ENCODE measurements at regions not wholly inside any gene's neighbourhood (a gene's known extent, or its start where the extent isn't known, plus 50 kb on each side); places are given as distances from the start of the nearest gene placed in this dataset.

DNA sequence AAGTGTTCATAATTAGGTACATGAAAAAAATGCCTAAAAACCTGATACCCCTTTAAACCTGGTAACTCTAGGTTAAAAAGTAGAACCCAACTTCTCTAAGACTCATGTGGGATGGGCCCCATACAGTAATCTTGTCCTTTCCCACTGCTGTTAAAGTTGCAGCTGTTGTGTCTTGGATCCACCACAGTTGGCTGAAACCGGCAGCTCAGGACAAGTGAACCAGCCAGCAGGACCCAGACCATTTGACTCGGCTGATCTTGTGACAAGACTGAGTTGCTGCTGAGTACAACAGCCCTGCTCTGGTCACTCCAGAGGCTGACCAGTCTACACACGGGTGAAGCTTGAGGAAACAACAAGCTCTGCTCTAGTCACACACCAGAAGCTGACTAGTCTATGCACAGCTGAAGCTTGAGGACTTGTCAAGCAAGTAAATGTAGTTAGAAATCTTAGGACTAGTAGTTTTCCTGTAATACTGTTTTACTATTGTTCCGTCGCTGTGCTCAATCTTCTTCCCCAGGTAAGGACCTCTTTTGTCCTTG is 60.6 kb downstream of the DHRS2 start:
- intact Hi-C loops (cut with micrococcal nuclease): no loop called here

More for the DNA sequence above, 60.6 kb downstream of the DHRS2 start:
- TF ChIP-seq RFX5 (IDR thresholded peaks at IDR 0.05; ENCODE audit: low read depth, low read length) (no peak), SMC3 (IDR thresholded peaks at IDR 0.05; ENCODE audit: low read depth, low read length) (no peak), CHD1 (IDR thresholded peaks at IDR 0.05; ENCODE audit: low read depth, low read length) (no peak), NFE2L2 (IDR thresholded peaks at IDR 0.05; ENCODE audit: low read depth, low read length) (no peak), POLR2A (IDR thresholded peaks at IDR 0.05; ENCODE audit: low read depth, low read length) (no peak), MAFK (IDR thresholded peaks at IDR 0.05; ENCODE audit: low read depth, low read length) (no peak), BHLHE40 (IDR thresholded peaks at IDR 0.05; ENCODE audit: low read depth, low read length) (no peak), RAD21 (IDR thresholded peaks at IDR 0.05; ENCODE audit: low read length) (no peak), RCOR1 (IDR thresholded peaks at IDR 0.05; ENCODE audit: insufficient replicate concordance, low read length) (no peak), CEBPB (IDR thresholded peaks at IDR 0.05; ENCODE audit: low read depth, low read length) (no peak), MXI1 (IDR thresholded peaks at IDR 0.05; ENCODE audit: borderline replicate concordance, low read depth, low read length) (no peak), CTCF (conservative IDR thresholded peaks at IDR 0.05; ENCODE audit: low read depth, low read length) (no peak), FOS (IDR thresholded peaks at IDR 0.05; ENCODE audit: low read depth, low read length) (no peak), MAZ (IDR thresholded peaks at IDR 0.05; ENCODE audit: borderline replicate concordance, low read depth, low read length) (no peak)
- TF ChIP-seq, protein P1, sequence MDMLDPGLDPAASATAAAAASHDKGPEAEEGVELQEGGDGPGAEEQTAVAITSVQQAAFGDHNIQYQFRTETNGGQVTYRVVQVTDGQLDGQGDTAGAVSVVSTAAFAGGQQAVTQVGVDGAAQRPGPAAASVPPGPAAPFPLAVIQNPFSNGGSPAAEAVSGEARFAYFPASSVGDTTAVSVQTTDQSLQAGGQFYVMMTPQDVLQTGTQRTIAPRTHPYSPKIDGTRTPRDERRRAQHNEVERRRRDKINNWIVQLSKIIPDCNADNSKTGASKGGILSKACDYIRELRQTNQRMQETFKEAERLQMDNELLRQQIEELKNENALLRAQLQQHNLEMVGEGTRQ (IDR thresholded peaks at IDR 0.05; ENCODE audit: low read depth, low read length): no peak
- TF ChIP-seq, protein P2, sequence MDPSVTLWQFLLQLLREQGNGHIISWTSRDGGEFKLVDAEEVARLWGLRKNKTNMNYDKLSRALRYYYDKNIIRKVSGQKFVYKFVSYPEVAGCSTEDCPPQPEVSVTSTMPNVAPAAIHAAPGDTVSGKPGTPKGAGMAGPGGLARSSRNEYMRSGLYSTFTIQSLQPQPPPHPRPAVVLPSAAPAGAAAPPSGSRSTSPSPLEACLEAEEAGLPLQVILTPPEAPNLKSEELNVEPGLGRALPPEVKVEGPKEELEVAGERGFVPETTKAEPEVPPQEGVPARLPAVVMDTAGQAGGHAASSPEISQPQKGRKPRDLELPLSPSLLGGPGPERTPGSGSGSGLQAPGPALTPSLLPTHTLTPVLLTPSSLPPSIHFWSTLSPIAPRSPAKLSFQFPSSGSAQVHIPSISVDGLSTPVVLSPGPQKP (IDR thresholded peaks at IDR 0.05; ENCODE audit: borderline replicate concordance, low read depth, low read length): no peak
- BruUV-seq (replicated peaks): no TSS peak
- Histone ChIP-seq H4K20me1 (ENCODE audit: insufficient read depth, low read length) (no peaks in the 10 kb centered on the region), H2BK20ac (ENCODE audit: low read depth, low read length) (no peak overlapping the region), H4K91ac (ENCODE audit: insufficient read depth, low read depth, low read length) (no peak overlapping the region), H3K56ac (ENCODE audit: extremely low read depth, insufficient read depth, low read length) (no peak overlapping the region), H4K8ac (ENCODE audit: low read depth in 2 of 2, low read length in 2 of 2) (no peak overlapping the region), H3K9me1 (ENCODE audit: insufficient read depth, low read length) (no peaks in the 10 kb centered on the region), H3K18ac (ENCODE audit: low read depth, low read length) (no peak overlapping the region), H3K4me2 (ENCODE audit: low read depth, low read length) (no peak overlapping the region), H3K4me3 (ENCODE audit: insufficient read depth, low read depth, low read length) (no peak overlapping the region), H3K36me3 (ENCODE audit: control insufficient read depth, insufficient read depth, low read length) (no peaks in the 10 kb centered on the region), H3K14ac (replicated peaks; ENCODE audit: low read depth, low read length) (no peak overlapping the region), H3K27ac (ENCODE audit: insufficient read depth, low read length) (no peak overlapping the region), H2BK5ac (ENCODE audit: low read depth, low read length, poor library complexity, severe bottlenecking) (no peak overlapping the region), H2AK5ac (ENCODE audit: low read depth, low read length) (no peak overlapping the region), H3K4me1 (ENCODE audit: control insufficient read depth, insufficient read depth, low read length) (peaks cover 2% of the 10 kb centered on the region; the same call in 1 of the 2 replicates), H2BK120ac (ENCODE audit: low read depth, low read length) (no peak overlapping the region), H2AFZ (replicated peaks; ENCODE audit: low read length, poor library complexity) (no peak overlapping the region), H2AK9ac (replicated peaks; ENCODE audit: low read depth, low read length, poor library complexity) (no peak overlapping the region), H2BK15ac (ENCODE audit: low read depth, low read length) (no peak overlapping the region), H3K79me1 (ENCODE audit: low read depth in 1 of 2, low read length in 2 of 2) (no peaks in the 10 kb centered on the region), H3K23ac (ENCODE audit: low read depth, low read length) (no peak overlapping the region), H3K9me3 (ENCODE audit: control insufficient read depth, insufficient read depth, low read length) (no peaks in the 10 kb centered on the region), H3K27me3 (ENCODE audit: control insufficient read depth, insufficient read depth, low read length) (peaks cover 17% of the 10 kb centered on the region), H3K9ac (ENCODE audit: low read depth, low read length) (no peak overlapping the region), H3K4ac (ENCODE audit: low read depth, low read length) (no peak overlapping the region), H4K5ac (ENCODE audit: low read depth, low read length) (no peak overlapping the region)
- dilution Hi-C loops (cut with HindIII; ENCODE audit: low sequenced_read_pairs, unreplicated experiment) (no loop called here), in situ Hi-C loops (cut with MboI; ENCODE audit: low sequenced_read_pairs) (no loop called here)
- ChIA-PET POLR2A (ENCODE audit: unreplicated experiment) (no interaction called here), CTCF (no interaction called here)
- no peak for ATAC-seq (ENCODE audit: low read depth)
- DNase-seq: no peak
- WGBS, 2 experiments (ENCODE audit: extremely low coverage in 2 of 2, insufficient read length in 1 of 2): 14% methylated on average over 1 of the region's 5 CpGs; no CpG with 5 or more reads in 1 of the 2 experiments

All from IMR-90 (cell line).